SIG-M5 treated with dmso at 0.1 percent for 504 hours (cell line): ENCODE measurements at regions not wholly inside any gene's neighbourhood (a gene's known extent, or its start where the extent isn't known, plus 50 kb on each side); places are given as distances from the start of the nearest gene placed in this dataset.
"Not testable (repeated sequence)": the region's sequence is repeated elsewhere in the genome, so short reads cannot be mapped to it uniquely, and the experiment has no call there.

Experiments
- DNase-seq: peaks from one replicate; lab custom pipeline; 2025; ENCODE audit not compliant: unreplicated experiment; lab: John Stamatoyannopoulos, UW

- no peak for DNase-seq
Measured at GRCh38 chr6:140499607-140500006, 1125.2 kb upstream of the CITED2 start.

GRCh38 chr6:140494321-140495108 lies 1120.1 kb upstream of the CITED2 start:
- DNase-seq, result no peak

GRCh38 chr6:140493470-140493869 lies 1119.0 kb upstream of the CITED2 start:
- not testable (repeated sequence) for DNase-seq

- DNase-seq, result no peak
Measured at GRCh38 chr6:140490081-140490480, 1115.6 kb upstream of the CITED2 start.

DNA sequence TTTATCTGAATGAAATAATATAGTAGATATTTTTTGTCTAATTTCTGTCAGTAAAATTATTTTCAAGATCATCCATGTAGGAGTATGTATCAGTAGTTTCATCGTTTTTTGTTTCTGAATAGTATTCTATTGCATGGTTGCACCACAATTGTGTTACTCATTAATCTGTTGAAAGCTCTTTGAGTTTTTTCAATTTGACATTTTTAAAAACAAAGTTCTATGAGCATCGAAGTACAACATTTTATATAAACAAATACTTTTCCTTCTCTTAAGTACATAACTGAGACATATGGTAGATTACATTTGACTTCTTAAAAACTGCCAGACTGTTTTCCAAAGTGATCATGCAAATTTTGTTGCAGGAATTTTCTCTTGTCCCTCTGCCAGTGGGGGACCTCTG lies 1113.1 kb upstream of the CITED2 start:
- no peak for DNase-seq

- DNase-seq, result no peak
Measured at GRCh38 chr6:140486450-140487361, 1112.3 kb upstream of the CITED2 start.

DNA sequence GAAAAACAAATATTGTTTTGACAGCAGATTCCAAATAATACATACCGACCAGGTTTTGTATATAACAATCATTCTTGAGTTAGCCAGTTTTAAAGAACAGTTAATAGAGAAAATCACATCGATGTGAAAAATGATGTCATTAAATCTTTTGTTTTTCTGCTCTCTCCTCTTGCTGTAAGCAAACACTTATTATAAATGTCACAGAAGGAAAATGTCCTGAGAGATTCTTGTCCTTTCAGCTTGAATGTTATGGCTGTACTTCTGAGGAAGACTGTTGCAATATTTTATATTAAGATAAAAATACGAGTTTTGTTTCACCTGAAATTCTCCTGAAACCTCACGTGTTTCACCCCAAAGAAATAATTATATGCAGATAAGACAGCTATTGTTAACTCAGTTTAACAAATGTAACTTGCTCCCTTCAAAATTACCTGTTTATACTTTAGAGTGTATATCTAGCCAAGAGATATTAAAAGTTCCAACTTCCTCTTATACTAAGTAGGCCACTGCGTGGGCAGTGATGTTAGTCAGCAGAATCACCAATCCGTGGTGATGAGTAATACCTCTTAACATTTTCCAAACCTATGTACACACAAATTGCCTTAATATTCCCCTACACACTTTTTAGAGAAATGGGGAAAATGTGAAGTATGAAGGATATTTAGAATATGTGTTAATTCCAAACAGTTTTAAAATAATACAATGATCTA lies 1111.4 kb upstream of the CITED2 start:
- peak; percentile 48 for DNase-seq

DNA sequence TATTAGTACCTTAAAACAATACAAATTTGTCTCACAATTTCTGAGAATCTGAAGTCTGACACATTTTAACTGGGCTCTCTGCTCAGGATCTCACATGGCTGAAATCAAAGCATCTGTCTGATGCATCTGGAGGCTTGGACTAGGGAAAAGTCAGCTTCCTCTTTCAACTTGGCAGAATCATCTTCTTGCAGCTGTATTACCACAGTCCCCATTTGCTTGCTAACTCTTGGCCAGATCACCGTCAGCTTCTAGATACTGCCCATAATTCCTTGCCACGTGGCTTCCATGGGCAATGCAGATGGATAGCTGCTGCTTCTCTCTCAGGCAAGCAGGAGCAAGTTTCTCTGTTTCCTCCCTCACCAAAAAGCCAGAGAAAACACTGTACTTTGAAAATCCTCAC lies 1106.4 kb upstream of the CITED2 start:
- DNase-seq, result peak; percentile 24

GRCh38 chr6:140478631-140479030 lies 1104.2 kb upstream of the CITED2 start:
- DNase-seq, result no peak

GRCh38 chr6:140475086-140475485 lies 1100.6 kb upstream of the CITED2 start:
- DNase-seq, result no peak

- DNase-seq, result no peak
Measured at GRCh38 chr6:140464720-140465119, 1090.3 kb upstream of the CITED2 start.

DNA sequence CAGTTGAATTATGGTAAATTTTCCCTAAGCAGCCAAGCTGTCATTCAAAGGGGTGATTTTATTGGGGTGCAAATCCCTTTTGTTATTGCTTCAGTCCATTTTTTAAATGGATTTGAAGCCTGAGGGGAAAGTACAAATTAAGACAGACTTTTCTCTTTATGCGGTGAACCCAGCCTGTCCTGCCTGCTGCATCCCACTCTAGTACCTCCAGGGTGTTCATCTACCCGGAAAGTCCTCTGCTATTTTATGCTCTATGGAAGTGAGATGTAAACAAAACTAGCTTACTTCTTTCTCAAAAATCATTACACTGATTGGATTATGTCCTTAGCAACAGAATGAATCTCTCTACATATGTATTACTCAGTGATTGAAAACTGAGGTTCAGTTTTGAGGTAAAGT lies 1088.9 kb upstream of the CITED2 start:
- no peak for DNase-seq

DNA sequence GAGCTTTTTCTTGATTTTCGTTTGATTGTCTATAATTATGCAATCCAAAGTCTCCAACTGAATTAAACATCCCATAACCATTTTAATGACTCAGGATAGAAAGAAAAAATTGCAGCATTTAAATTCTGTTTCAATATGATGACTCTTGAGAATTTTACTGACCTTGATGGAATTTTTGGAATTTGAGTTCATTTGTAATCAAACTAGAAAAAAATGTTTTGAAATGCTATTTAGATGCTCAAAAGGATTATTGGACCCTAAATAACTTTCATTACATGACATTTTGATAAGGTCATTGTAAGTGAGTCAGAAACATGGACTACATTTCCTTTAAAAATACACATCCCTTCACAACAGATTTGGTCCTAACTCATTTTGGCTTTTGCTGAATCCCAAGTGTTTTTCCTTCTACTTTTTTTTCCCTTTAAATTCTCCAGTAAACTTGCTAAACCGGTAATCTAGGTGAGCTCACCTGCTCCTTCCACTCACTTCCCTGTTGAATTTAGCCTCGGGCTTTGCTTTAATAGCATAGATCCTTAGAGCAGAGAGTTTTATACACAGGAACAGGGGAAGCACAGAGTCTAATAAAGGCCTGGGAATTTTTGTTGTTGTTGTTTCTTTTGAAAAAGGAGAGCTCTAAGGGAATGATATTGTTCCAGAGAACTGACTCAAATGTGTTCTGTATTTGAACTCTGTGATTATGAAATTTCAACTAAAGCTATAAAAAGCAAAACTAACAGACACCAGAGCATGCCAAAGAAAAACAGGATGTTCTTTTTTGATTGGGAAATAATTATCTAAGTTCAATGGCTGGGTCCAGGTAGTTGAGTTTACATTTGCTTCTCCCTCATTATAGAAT lies 1088.2 kb upstream of the CITED2 start:
- DNase-seq, result peak; percentile 87

- no peak for DNase-seq
Measured at GRCh38 chr6:140462076-140462452, 1087.6 kb upstream of the CITED2 start.

DNA sequence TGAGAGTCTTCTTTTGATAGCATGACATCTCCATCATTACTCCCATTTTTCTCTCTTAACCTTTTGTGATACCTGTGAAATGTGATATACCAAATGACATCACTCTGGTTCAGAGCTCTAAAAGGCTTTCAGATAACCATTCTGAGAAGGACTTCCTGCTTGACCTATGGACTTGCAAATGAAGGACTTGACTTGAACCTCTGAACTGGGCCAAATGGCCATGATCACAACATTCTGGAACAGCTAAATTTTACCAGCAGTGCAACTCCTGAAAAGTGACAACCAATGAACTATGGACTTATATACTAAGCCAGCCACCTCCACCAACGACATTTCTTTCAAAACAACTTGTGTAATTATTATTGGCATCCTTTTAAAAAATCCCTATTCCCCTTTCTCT lies 1085.8 kb upstream of the CITED2 start:
- DNase-seq, result no peak

GRCh38 chr6:140459209-140459608 lies 1084.8 kb upstream of the CITED2 start:
- no peak for DNase-seq

DNA sequence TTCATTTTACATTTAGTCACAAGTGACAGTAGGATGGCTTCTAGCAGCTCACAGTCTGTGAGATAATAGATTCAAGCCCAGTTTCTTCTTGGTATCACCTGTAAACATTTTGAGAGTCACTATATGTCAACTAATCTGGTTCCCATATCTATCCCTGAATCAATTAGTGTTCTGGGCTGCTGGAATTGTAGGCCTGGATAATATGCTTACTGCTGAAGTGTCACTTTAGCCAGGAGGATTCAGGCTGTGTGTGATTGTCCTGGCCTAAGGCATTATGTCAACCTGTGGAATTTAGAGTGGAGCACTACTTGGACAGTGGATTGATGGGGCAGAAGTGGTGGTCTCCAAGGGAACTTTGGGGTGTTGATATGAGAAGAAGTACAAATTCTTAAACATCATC lies 1071.8 kb upstream of the CITED2 start:
- no peak for DNase-seq

DNA sequence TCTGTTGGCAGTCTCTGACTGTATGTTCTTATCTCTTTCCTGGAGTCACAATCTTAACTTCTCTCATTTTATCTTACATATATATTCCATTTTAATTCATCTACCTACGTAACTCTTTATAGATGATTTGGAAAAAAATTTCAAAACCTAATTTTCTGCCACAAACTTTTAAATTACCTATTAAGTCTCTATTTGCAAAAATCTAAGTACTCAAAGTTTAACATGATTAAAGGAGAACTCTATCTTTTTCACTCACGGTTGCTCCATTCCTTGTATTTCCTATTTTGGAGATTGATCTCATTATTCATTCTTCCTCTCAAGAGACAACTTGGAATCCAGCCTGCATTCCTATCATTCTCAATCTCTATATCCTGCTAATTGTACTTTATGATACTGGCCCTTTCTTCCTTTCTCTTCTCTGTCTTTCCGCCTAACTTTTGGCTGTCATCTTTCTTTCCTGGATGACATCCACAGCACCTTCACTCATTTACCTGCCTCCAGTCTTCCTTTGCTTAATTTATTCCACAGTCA lies 1071.1 kb upstream of the CITED2 start:
- no peak for DNase-seq

GRCh38 chr6:140443112-140443511 lies 1068.7 kb upstream of the CITED2 start:
- not testable (repeated sequence) for DNase-seq

- DNase-seq, result peak; percentile 51
Measured at GRCh38 chr6:140441256-140441655, 1066.8 kb upstream of the CITED2 start.
